ENCODE measurements at regions not wholly inside any gene's neighbourhood (a gene's known extent, or its start where the extent isn't known, plus 50 kb on each side); places are given as distances from the start of the nearest gene placed in this dataset.

GRCh38 chr10:44069573-44069972, 315.3 kb downstream of the CXCL12 start:
- Histone ChIP-seq H3K36me3 (ENCODE audit: control insufficient read depth in 2 of 4, insufficient read depth in 4 of 4, low read length in 3 of 4) (no peaks in the 10 kb centered on the region), H3K56ac (replicated peaks; ENCODE audit: insufficient read length, low read depth, low read length) (no peak overlapping the region), H4K20me1 (replicated peaks in 1 of 2; ENCODE audit: control insufficient read depth in 1 of 2, insufficient read depth in 2 of 2, low read length in 2 of 2) (no peaks in the 10 kb centered on the region), H4K8ac (ENCODE audit: extremely low read depth, insufficient read depth, low read length) (no peak overlapping the region), H3K4me3 (ENCODE audit: extremely low read depth in 1 of 4, insufficient read depth in 2 of 4, low read depth in 3 of 4, low read length in 4 of 4) (no peak overlapping the region), H4K5ac (ENCODE audit: insufficient read length, low read depth, low read length) (no peak overlapping the region), H2AFZ (ENCODE audit: low read length) (no peak overlapping the region), H2BK20ac (ENCODE audit: low read length) (no peak overlapping the region), H3K27ac (ENCODE audit: low read depth, low read length) (no peak overlapping the region), H2BK15ac (ENCODE audit: low read length) (no peak overlapping the region), H3K79me2 (ENCODE audit: control insufficient read depth in 1 of 2, insufficient read depth in 2 of 2, low read length in 2 of 2) (no peaks in the 10 kb centered on the region), H2AK5ac (ENCODE audit: low read depth, low read length) (no peak overlapping the region), H2BK12ac (ENCODE audit: low read depth, low read length) (no peak overlapping the region), H4K91ac (replicated peaks; ENCODE audit: insufficient read length, low read length) (no peak overlapping the region), H3K18ac (ENCODE audit: extremely low read depth, low read length) (no peak overlapping the region), H3K9ac (replicated peaks in 1 of 4; ENCODE audit: extremely low read depth in 1 of 4, low read depth in 3 of 4, low read length in 3 of 4) (no peak overlapping the region), H3K4ac (replicated peaks; ENCODE audit: insufficient read length, low read depth, low read length) (no peak overlapping the region), H3K79me1 (ENCODE audit: low read depth, low read length) (no peaks in the 10 kb centered on the region), H3K23me2 (ENCODE audit: low read depth, low read length) (no peaks in the 10 kb centered on the region), H3K23ac (ENCODE audit: insufficient read length) (no peak overlapping the region), H2BK120ac (replicated peaks; ENCODE audit: low read depth, low read length) (no peak overlapping the region), H3K14ac (ENCODE audit: insufficient read length) (no peak overlapping the region), H3K4me1 (replicated peaks in 1 of 4; ENCODE audit: control insufficient read depth in 3 of 4, insufficient read depth in 4 of 4, low read length in 3 of 4) (no peaks in the 10 kb centered on the region), H3K27me3 (replicated peaks in 1 of 4; ENCODE audit: control insufficient read depth in 3 of 4, extremely low read depth in 1 of 4, insufficient read depth in 3 of 4, low read length in 3 of 4) (no peaks in the 10 kb centered on the region), H3K4me2 (ENCODE audit: insufficient read depth in 1 of 2, low read depth in 2 of 2, low read length in 2 of 2) (no peak overlapping the region), H3K9me3 (ENCODE audit: insufficient read depth in 2 of 2, low read depth in 1 of 2, low read length in 1 of 2) (no peaks in the 10 kb centered on the region), H2BK5ac (ENCODE audit: low read depth, low read length) (no peak overlapping the region)
- TF ChIP-seq EZH2 (IDR thresholded peaks at IDR 0.05; ENCODE audit: low read depth, low read length, severe bottlenecking) (no peak), KDM5A (IDR thresholded peaks at IDR 0.05; ENCODE audit: low read length) (no peak), SP4 (IDR thresholded peaks at IDR 0.05; ENCODE audit: low read length) (no peak), SIRT6 (IDR thresholded peaks at IDR 0.05; ENCODE audit: low read length) (no peak), EGR1 (IDR thresholded peaks at IDR 0.05; ENCODE audit: borderline replicate concordance, low read depth, low read length) (no peak), TEAD4 (IDR thresholded peaks at IDR 0.05; ENCODE audit: low read depth, low read length) (no peak), NANOG (IDR thresholded peaks at IDR 0.05; ENCODE audit: insufficient read depth, low read depth, low read length, poor library complexity, severe bottlenecking) (no peak)
- 96% methylated on average over 4 of the region's 4 CpGs; no CpG with 5 or more reads in 1 of the 2 experiments for WGBS, 2 experiments (ENCODE audit: extremely low coverage in 1 of 2, insufficient coverage in 1 of 2, insufficient read length in 1 of 2, insufficient replicate concordance in 2 of 2, low coverage in 1 of 2, low lambda C conversion rate in 2 of 2, missing lambda C conversion rate in 1 of 2)
- CTCF ChIA-PET (ENCODE audit: partially characterized antibody) = no interaction called here
- no peak for FAIRE-seq
- POLR2A ChIA-PET (ENCODE audit: partially characterized antibody) = no interaction called here
- DNase-seq (ENCODE audit: low read depth in 1 of 2, low spot score in 2 of 2) = no peak

Measured in H1 (cell line).